ENCODE measurements at regions not wholly inside any gene's neighbourhood (a gene's known extent, or its start where the extent isn't known, plus 50 kb on each side); places are given as distances from the start of the nearest gene placed in this dataset.
"Not testable (repeated sequence)": the region's sequence is repeated elsewhere in the genome, so short reads cannot be mapped to it uniquely, and the experiment has no call there.

DNA sequence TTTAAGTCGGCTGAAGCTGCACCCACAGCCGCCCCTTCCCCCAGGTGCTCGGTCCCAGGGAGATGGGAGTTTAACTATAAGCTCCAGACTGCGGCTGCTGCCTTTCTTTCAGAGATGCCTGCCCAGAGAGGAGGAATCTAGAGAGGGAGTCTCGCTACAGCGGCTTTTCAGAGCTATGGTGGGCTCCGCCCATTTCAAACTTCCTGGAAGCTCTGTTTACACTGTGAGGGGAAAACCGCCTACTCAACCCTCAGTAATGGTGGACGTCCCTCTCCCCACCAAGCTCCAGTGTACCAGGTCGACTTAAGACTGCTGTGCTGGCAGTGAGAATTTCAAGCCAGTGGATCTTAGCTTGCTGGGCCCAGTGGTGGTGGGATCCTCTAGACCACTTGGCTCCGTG is 135.4 kb downstream of the CXCL12 start:
- no peaks in the 10 kb centered on the region for H3K9me3 ChIP-seq
- H3K27ac ChIP-seq: no peak overlapping the region
- no peaks in the 10 kb centered on the region for H3K36me3 ChIP-seq
- H3K4me1 ChIP-seq: no peaks in the 10 kb centered on the region
- TF ChIP-seq, protein P1, sequence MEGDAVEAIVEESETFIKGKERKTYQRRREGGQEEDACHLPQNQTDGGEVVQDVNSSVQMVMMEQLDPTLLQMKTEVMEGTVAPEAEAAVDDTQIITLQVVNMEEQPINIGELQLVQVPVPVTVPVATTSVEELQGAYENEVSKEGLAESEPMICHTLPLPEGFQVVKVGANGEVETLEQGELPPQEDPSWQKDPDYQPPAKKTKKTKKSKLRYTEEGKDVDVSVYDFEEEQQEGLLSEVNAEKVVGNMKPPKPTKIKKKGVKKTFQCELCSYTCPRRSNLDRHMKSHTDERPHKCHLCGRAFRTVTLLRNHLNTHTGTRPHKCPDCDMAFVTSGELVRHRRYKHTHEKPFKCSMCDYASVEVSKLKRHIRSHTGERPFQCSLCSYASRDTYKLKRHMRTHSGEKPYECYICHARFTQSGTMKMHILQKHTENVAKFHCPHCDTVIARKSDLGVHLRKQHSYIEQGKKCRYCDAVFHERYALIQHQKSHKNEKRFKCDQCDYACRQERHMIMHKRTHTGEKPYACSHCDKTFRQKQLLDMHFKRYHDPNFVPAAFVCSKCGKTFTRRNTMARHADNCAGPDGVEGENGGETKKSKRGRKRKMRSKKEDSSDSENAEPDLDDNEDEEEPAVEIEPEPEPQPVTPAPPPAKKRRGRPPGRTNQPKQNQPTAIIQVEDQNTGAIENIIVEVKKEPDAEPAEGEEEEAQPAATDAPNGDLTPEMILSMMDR (IDR thresholded peaks at IDR 0.05): no peak
- no peak for TF ChIP-seq POLR2A (IDR thresholded peaks at IDR 0.05)
- DNase-seq: no peak
- H3K27me3 ChIP-seq: no peaks in the 10 kb centered on the region
- H3K4me3 ChIP-seq: no peak overlapping the region

DNA sequence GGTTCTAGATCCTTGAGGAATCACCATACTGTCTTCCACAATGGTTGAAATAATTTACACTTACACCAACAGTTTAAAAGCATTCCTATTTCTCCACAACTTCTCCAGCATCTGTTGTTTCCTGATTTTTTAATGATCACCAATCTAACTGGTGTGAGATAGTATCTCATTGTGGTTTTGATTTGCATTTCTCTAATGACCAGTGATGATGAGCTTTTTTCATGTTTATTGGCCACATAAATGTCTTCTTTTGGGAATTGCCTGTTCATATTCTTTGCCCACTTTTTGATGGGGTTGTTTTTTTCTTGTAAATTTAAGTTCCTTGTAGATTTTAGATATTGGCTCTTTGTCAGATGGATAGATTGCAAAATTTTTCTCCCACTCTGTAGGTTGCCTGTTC is 138.2 kb downstream of the CXCL12 start:
- not testable (repeated sequence) for H3K27me3 ChIP-seq, H3K4me3 ChIP-seq, DNase-seq, H3K27ac ChIP-seq, H3K36me3 ChIP-seq, H3K4me1 ChIP-seq, H3K9me3 ChIP-seq

DNA sequence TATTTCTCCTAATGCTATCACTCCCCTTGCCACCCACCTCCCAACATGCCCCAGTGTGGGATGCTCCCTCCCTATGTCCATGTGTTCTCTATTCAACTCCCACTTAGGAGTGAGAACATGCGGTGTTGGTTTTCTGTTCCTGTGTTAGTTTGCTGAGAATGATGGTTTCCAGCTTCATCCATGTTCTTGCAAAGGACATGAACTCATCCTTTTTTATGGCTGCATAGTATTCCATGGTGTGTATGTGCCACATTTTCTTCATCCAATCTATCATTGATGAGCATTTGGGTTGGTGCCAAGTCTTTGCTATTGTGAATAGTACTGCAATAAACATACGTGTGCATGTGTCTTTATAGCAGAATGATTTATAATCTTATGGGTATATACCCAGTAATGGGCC is 138.6 kb downstream of the CXCL12 start:
- DNase-seq, H3K4me1 ChIP-seq, H3K27me3 ChIP-seq, H3K36me3 ChIP-seq, H3K27ac ChIP-seq, H3K9me3 ChIP-seq, H3K4me3 ChIP-seq: not testable (repeated sequence)

DNA sequence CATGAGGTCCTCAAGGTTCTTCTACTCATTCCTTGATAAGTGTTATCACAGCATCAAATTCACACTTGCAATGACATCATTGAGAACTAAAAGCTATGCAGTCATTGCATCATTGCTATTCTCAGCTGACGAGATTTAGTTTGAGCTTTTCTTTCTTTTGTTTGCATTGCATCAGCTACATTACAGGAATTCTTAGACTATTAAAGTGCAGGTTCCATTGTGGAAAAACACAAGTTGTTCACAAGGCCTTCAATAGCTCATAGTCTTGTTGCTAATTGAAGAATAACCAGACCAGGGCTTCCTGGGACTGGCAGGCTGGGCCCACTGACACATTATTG is 139.3 kb downstream of the CXCL12 start:
- Histone ChIP-seq H3K9me3 (no peaks in the 10 kb centered on the region), H3K27ac (no peak overlapping the region), H3K36me3 (no peaks in the 10 kb centered on the region), H3K27me3 (no peaks in the 10 kb centered on the region), H3K4me3 (no peak overlapping the region), H3K4me1 (no peaks in the 10 kb centered on the region)
- TF ChIP-seq POLR2A (IDR thresholded peaks at IDR 0.05): no peak
- TF ChIP-seq, protein P1 (IDR thresholded peaks at IDR 0.05): no peak
- no peak for DNase-seq

DNA sequence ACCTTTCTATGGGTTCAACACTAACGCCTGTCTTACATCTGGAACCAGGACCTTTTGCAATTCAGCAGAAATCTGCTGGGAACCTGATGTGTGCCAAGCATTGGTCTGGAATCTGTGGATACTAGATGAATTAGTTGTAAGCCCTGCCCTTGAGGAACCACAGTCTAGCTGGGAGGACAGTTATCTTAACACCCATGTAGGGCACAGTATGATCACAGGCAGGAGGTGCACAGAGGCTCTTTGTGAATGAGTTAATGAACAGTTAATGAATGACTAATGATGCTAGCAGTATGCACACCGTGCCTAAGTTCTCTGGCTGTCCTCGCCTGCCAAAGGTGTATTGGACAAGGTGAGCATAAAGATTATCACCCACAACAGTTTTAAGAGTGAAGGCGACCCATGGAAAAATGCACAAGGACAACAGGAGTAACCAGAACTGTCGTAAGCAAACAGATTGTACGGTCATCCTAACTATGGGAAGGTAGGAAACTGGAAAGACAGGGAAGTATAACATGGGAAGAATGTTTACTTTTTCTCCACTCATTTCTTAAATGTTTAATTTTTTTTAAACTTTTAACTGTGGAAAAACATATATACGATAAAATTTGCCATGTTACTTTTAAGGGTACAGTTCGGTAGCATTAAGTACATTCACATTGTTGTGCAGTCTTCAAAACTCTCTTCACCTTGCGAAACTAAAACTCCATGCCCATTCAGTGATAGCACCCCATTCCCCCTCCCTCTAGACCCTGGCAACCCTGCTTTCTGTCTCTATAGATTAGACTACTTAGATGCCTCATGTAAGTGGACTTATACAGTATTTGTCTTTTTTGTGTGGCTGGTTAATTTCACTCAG is 139.9 kb downstream of the CXCL12 start:
- H3K9me3 ChIP-seq: no peaks in the 10 kb centered on the region
- no peak overlapping the region for H3K4me3 ChIP-seq
- no peak overlapping the region for H3K27ac ChIP-seq
- DNase-seq: no peak
- TF ChIP-seq, protein P1 (IDR thresholded peaks at IDR 0.05): no peak
- TF ChIP-seq POLR2A (IDR thresholded peaks at IDR 0.05): no peak
- no peaks in the 10 kb centered on the region for H3K27me3 ChIP-seq
- H3K4me1 ChIP-seq: no peaks in the 10 kb centered on the region
- no peaks in the 10 kb centered on the region for H3K36me3 ChIP-seq

DNA sequence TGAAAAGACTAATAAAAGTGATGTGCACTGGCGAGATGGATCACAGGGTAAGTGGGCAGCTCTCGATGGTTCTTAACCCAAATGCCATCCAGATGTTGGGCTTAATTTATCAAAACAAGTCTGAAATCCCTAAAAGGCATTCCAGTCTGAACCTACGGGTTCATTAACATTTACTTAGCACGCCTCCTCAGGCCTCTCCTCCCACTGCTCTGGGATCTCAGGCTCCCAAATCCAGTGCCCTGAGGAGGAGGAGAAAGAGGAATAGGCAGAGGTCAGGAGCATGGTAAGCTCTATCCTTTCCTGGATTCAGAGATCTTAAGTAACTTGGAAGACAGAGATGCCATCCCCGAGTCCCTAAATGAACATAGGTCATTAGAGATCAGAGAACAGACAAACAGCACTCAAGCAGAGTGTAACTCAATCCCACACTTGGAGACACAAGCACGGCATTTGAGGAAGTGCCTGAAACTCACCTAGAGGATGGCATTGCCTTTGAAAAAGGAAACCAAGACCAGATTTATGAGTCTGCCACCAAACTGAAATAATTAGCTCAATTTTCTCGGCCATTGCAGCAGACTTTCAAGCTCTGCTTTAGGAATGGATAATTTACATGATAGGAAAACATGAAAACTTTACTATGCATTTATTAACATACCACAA is 140.9 kb downstream of the CXCL12 start:
- DNase-seq: no peak
- H3K27ac ChIP-seq: no peak overlapping the region
- no peaks in the 10 kb centered on the region for H3K4me1 ChIP-seq
- H3K27me3 ChIP-seq: no peaks in the 10 kb centered on the region
- H3K36me3 ChIP-seq: no peaks in the 10 kb centered on the region
- H3K9me3 ChIP-seq: no peaks in the 10 kb centered on the region
- H3K4me3 ChIP-seq: no peak overlapping the region
- TF ChIP-seq POLR2A (IDR thresholded peaks at IDR 0.05): no peak
- TF ChIP-seq, protein P1 (IDR thresholded peaks at IDR 0.05): no peak
